ENCODE measurements at regions not wholly inside any gene's neighbourhood (a gene's known extent, or its start where the extent isn't known, plus 50 kb on each side); places are given as distances from the start of the nearest gene placed in this dataset.
"Not testable (repeated sequence)": the region's sequence is repeated elsewhere in the genome, so short reads cannot be mapped to it uniquely, and the experiment has no call there.

GRCh38 chr1:95888941-95889390 lies 655.0 kb downstream of the RWDD3 start:
- no peak for DNase-seq (ENCODE audit: low read depth in 2 of 2)

- DNase-seq (ENCODE audit: low read depth in 2 of 2), result no peak
Observed at GRCh38 chr1:95889400-95889799, 655.4 kb downstream of the RWDD3 start.

- DNase-seq (ENCODE audit: low read depth in 2 of 2), result no peak
Observed at GRCh38 chr1:95893921-95894320, 659.9 kb downstream of the RWDD3 start.

GRCh38 chr1:95903060-95903459 lies 669.0 kb downstream of the RWDD3 start:
- DNase-seq (ENCODE audit: low read depth in 2 of 2), result no peak

GRCh38 chr1:95905818-95906395 lies 671.9 kb downstream of the RWDD3 start:
- no peak for DNase-seq (ENCODE audit: low read depth in 2 of 2)

GRCh38 chr1:95911739-95912138 lies 677.7 kb downstream of the RWDD3 start:
- not testable (repeated sequence) for DNase-seq (ENCODE audit: low read depth in 2 of 2)

GRCh38 chr1:95916616-95917015 lies 682.6 kb downstream of the RWDD3 start:
- DNase-seq (ENCODE audit: low read depth in 2 of 2), result no peak

- DNase-seq (ENCODE audit: low read depth in 2 of 2), result no peak
Observed at GRCh38 chr1:95924684-95925083, 690.7 kb downstream of the RWDD3 start.

- no peak for DNase-seq (ENCODE audit: low read depth in 2 of 2)
Observed at GRCh38 chr1:95926331-95926730, 692.3 kb downstream of the RWDD3 start.

GRCh38 chr1:95927061-95927460 lies 693.1 kb downstream of the RWDD3 start:
- no peak for DNase-seq (ENCODE audit: low read depth in 2 of 2)

GRCh38 chr1:95935719-95936118 lies 701.7 kb downstream of the RWDD3 start:
- no peak for DNase-seq (ENCODE audit: low read depth in 2 of 2)

GRCh38 chr1:95941121-95941798 lies 707.2 kb downstream of the RWDD3 start:
- no peak for DNase-seq (ENCODE audit: low read depth in 2 of 2)

- DNase-seq (ENCODE audit: low read depth in 2 of 2), result no peak
Observed at GRCh38 chr1:95948023-95948422, 714.0 kb downstream of the RWDD3 start.

- no peak for DNase-seq (ENCODE audit: low read depth in 2 of 2)
Observed at GRCh38 chr1:95951371-95952102, 717.5 kb downstream of the RWDD3 start.

- no peak for DNase-seq (ENCODE audit: low read depth in 2 of 2)
Observed at GRCh38 chr1:95953015-95953414, 719.0 kb downstream of the RWDD3 start.

- no peak for DNase-seq (ENCODE audit: low read depth in 2 of 2)
Observed at GRCh38 chr1:95954585-95954984, 720.6 kb downstream of the RWDD3 start.

GRCh38 chr1:95956215-95956614 lies 722.2 kb downstream of the RWDD3 start:
- no peak for DNase-seq (ENCODE audit: low read depth in 2 of 2)

GRCh38 chr1:95957748-95958147 lies 723.7 kb downstream of the RWDD3 start:
- DNase-seq (ENCODE audit: low read depth in 2 of 2), result no peak

- no peak for DNase-seq (ENCODE audit: low read depth in 2 of 2)
Observed at GRCh38 chr1:95966866-95967265, 732.9 kb downstream of the RWDD3 start.

- DNase-seq (ENCODE audit: low read depth in 2 of 2), result no peak
Observed at GRCh38 chr1:95974586-95974985, 740.6 kb downstream of the RWDD3 start.

GRCh38 chr1:95982711-95983110 lies 738.9 kb upstream of the PTBP2 start:
- DNase-seq (ENCODE audit: low read depth in 2 of 2), result no peak

GRCh38 chr1:95983831-95984230 lies 737.8 kb upstream of the PTBP2 start:
- no peak for DNase-seq (ENCODE audit: low read depth in 2 of 2)

GRCh38 chr1:95984798-95985374 lies 736.7 kb upstream of the PTBP2 start:
- DNase-seq (ENCODE audit: low read depth in 2 of 2), result no peak

All from stimulated activated CD4-positive, alpha-beta T cell treated with anti-CD3 and anti-CD28 coated beads, Interleukin-4, amount 100 ng/mL, for 48 hours (primary cell).